ENCODE measurements at regions not wholly inside any gene's neighbourhood (a gene's known extent, or its start where the extent isn't known, plus 50 kb on each side); places are given as distances from the start of the nearest gene placed in this dataset.
"Not testable (repeated sequence)": the region's sequence is repeated elsewhere in the genome, so short reads cannot be mapped to it uniquely, and the experiment has no call there.

- DNase-seq (ENCODE audit: low read depth in 2 of 2): not testable (repeated sequence)
Observed at GRCh38 chr16:60402941-60403340, 1633.3 kb downstream of the CDH8 start.

DNA sequence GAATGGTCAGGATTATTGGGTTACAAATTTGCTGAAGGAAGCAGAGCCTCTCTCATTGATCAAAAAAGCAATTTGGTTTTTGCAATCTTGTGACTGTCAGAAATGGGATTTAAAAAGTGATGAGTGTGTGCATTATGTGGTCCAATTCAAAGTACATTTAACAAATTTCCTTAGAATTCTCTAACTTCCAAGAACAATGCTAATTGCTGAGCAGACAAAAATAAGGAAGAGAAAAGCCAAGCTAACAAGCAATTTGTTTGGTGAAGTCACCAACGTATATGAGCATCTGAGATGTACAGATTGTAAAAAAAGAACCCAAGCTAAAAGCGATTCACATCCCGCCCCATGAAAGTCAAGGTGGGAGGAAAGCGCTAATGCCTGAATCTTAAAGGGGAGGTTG, 1643.9 kb downstream of the CDH8 start:
- no peak for DNase-seq (ENCODE audit: low read depth in 2 of 2)

- no peak for DNase-seq (ENCODE audit: low read depth in 2 of 2)
Observed at GRCh38 chr16:60371591-60371990, 1637.5 kb upstream of the GOT2 start.

- no peak for DNase-seq (ENCODE audit: low read depth in 2 of 2)
Observed at GRCh38 chr16:60367739-60368138, 1633.6 kb upstream of the GOT2 start.

GRCh38 chr16:60363566-60363965, 1629.5 kb upstream of the GOT2 start:
- no peak for DNase-seq (ENCODE audit: low read depth in 2 of 2)

DNA sequence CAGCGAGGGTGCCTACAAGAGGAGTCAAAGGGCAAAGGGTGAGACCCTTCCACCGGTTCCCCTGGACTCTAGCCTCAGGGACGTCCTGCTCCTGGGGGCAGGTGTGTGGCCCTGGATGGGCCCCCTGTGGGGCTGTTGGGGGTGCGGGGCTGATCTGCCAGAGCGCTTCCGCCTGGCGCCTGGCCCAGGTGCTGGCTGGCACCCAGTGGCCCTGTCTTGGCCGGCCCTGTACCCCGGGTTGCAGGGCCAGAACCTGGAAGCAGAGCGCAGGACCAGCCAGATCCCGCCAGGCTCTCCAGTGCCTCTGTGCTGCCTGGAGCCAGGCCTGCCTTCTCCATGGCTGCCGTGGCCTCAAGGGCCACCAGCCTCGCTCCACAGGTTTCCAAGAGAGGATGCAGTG, 1625.8 kb upstream of the GOT2 start:
- DNase-seq (ENCODE audit: low read depth in 2 of 2): not testable (repeated sequence)

DNA sequence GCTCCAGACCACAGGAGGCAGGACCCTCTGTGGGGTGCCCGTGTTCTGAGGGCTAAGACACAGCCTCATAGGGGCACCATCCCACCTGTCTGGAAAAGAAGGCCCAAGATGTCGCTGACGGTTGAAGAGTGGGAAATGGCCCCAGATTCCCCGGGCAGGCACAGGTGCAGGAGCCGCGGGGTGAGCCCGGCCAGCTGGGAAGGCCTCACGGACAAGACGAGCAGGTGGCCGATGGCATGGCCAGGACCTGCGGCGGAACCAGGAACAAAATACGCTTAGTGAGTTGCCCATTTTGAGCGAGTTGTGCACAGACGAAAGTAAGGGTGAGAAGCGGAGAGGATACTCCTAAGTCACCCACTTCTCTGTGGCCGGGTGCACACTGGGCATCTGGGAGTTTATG, 1625.3 kb upstream of the GOT2 start:
- DNase-seq (ENCODE audit: low read depth in 2 of 2): not testable (repeated sequence)

GRCh38 chr16:60357876-60358522, 1623.9 kb upstream of the GOT2 start:
- DNase-seq (ENCODE audit: low read depth in 2 of 2): not testable (repeated sequence)

DNA sequence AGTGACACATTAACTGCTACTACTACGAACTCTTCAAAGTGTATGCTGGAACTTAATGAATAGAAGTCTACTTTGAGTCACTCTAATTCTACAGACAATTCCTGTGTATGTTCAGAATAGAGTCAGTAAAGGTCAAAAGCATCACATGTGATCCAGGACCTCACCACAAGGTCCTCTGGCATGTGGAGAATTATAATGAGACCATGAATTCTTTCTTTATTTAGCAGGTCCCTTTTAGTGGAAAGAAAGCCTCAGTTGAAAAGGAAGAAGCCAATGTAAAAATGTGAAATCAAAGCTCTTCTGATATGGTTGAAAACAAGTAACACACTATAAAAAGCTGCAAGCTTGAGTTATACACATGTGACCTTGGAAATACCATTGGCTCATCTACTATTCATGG, 1612.1 kb upstream of the GOT2 start:
- DNase-seq (ENCODE audit: low read depth in 2 of 2): no peak

DNA sequence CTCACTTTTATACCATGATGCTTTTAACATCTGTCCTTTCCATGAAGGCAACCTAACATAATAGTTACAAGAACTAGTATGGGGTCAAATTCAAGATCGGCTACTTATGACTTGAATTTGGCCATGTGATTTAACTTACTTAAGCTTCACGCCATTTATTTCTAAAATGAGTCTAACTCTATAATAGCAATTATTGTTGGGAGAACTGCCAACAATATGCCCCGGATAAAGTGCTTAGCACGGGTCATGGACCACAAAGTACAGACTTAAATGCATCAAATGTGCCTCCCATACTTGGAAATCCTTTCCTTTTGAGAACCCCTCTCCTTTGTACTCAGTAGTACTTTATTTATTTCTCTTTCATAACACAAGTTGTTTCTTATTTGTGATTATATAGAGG, 1603.6 kb upstream of the GOT2 start:
- DNase-seq (ENCODE audit: low read depth in 2 of 2): no peak

- DNase-seq (ENCODE audit: low read depth in 2 of 2): no peak
Observed at GRCh38 chr16:60331168-60331567, 1597.1 kb upstream of the GOT2 start.

DNA sequence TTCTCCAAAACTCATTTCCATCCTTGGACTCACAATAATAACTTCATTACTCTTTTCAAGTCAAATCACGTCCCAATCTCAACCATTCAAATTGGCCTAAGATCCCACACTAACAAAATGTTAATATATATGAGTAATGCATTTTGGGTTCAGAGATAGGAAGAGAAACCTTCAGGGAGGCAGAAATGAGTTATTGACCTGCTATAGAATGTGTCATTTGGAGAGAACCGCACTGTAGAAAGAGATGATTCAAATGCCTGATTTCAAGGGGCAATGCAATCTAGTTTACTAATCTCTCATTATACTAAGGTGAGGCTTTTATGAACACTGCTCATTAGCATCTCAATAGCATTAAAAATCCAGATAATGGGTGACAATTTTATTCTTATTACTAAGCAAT, 1595.0 kb upstream of the GOT2 start:
- no peak for DNase-seq (ENCODE audit: low read depth in 2 of 2)

DNA sequence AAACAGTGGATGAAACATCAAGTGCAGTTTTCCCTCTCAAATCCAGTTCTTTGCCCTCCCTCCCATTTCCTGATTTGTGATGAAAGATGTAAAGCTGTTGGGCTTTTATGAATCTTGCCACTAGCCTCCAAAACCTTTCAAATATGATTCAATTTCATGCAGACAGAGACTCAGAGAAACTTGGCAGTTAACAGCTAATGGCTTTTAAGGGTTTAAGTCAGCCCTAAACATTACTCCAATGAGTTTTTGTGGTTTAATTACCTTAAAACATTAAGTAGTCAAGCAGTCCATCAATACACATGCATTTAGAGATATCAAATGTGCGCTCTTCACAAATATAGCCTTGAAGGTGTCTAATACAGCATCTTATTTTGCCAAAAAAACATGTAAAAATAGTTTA, 1594.0 kb upstream of the GOT2 start:
- DNase-seq (ENCODE audit: low read depth in 2 of 2): no peak

DNA sequence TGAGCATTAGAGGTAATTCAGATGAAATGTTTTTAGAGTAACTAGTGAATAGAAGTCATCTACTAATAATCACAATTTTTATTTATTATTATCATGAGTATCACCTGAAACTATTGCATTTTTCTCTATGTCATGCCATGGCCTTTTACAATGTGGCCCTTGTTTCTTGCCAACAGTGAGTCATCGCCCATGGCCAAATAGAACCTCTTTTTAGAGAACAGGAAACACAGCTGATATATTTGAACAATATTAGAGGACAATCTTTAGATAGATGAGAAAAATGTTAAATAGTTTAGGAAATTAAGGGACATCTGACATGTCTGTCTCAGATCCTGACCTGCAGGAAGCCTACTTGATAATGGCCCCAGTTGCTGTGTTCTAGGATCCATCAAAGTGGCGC, 1584.4 kb upstream of the GOT2 start:
- DNase-seq (ENCODE audit: low read depth in 2 of 2): no peak

DNA sequence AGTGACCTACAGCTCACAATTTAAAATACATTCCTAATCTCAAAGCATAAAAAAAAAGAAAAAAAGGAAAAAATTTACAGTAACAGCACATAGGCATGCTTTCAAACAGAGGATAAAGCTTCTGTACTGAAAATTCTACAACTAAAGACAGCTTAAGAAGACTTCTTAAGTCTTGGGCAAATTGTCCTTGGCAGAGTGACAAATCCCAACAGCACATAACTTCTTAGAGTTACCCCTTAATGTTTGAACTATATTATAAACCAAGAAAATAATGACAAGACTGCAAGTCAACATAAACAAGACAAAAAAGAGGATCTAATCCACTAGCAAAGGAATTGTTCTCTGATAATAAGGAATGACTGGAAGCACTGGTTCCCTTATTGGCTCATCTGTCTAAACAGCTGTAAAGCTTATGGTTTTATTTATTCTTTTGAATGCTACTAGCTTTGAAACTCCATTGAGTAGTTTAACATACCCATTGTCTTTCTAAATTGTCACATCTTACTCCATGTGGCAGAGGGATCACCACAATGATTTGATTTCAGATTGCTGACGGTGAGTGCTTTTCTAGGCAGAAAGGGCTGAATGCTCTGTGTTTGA, 1576.8 kb upstream of the GOT2 start:
- no peak for DNase-seq (ENCODE audit: low read depth in 2 of 2)

DNA sequence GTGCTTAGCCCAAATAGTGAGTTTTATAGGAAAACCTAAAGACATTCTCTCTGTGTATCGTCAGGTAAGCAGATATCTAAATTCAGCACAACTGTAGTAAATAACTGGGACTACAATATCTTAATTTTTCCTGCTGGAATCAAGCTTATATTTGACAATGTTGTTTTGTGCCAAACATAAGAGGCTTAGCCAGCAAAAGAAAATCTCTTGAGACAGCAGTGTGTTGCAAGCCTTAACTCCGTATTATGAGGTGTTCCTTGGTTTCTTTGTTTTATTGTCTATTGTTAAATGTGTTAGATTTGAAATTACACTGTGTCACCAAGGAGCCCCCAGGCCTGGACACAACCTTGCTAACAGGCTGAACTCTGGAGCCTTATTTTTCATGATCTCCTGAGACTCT, 1570.6 kb upstream of the GOT2 start:
- no peak for DNase-seq (ENCODE audit: low read depth in 2 of 2)

- DNase-seq (ENCODE audit: low read depth in 2 of 2): no peak
Observed at GRCh38 chr16:60304066-60304465, 1570.0 kb upstream of the GOT2 start.

DNA sequence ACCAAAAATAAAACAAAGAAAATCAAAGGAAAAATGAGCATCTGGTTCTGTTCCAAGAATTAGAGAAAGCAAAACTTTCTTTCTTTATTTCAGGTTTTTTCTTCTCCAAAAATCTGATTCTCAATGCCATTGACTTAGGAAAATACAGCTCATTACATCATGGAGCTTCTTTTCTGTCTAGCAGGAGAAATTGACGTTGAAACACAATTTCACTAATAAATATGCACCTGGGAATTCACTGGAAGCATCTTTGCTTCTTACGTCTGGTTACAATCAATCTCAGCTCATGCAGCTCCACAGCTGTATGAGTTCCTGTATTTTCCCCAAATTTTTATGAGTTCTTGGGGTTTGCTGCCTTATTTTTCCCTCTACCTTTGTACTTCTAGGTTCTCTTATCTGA, 1568.6 kb upstream of the GOT2 start:
- no peak for DNase-seq (ENCODE audit: low read depth in 2 of 2)

DNA sequence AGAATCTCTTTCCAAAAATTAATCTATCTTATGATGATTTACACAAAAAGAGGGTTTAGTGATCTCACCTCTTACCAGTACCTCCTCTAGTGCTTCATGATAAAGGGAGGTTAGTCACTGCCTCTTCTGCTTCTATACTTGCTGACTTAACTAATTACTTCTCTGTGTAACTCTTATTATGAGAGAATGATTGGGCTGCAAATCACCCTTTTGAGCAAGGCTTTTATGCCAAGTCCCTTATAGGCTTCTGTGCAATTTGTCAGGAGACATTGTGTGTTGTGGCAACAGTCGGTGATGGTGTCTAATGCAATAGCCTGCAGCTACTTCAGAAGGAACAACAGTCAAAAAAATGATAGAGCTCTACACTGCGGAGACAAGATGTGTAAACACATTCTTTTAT, 1568.1 kb upstream of the GOT2 start:
- DNase-seq (ENCODE audit: low read depth in 2 of 2): no peak

- no peak for DNase-seq (ENCODE audit: low read depth in 2 of 2)
Observed at GRCh38 chr16:60299241-60299776, 1565.2 kb upstream of the GOT2 start.

DNA sequence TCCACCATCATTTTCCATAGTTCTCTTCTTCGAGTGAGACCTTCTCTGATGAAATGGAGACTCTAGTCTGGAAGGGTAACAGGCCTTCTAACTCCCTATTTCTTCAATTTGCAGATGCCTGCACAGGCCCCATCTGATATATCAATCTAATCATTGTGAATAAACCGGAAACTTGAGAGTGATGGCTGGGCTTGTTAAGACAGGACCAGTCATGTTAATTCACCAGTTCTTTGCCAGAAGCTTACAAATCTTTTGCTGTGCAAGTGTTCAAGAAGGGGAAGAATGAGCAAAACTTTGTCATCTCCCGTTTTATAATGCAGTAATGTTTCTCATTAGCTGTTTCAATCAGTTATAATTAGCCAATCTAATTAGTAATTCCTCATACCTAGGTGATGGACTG, 1561.3 kb upstream of the GOT2 start:
- DNase-seq (ENCODE audit: low read depth in 2 of 2): no peak

DNA sequence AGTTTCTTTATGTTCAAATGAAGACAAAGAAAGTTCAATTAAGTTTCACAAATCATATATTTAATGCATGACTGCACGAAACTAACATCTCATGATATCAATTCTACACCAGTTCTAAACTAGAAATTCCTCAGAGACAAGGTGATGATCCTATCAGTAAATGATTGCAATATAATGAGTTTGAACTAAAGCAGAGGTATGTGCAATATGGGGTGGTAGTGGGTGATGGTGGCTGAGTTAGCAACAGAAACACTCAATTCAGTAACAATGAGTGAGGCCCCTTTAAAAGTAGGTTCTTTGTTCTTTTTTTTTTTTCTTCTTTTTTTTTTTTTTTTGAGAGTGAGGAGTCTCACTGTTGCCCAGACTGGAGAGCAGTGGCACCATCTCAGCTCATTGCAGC, 1551.7 kb upstream of the GOT2 start:
- DNase-seq (ENCODE audit: low read depth in 2 of 2): no peak

DNA sequence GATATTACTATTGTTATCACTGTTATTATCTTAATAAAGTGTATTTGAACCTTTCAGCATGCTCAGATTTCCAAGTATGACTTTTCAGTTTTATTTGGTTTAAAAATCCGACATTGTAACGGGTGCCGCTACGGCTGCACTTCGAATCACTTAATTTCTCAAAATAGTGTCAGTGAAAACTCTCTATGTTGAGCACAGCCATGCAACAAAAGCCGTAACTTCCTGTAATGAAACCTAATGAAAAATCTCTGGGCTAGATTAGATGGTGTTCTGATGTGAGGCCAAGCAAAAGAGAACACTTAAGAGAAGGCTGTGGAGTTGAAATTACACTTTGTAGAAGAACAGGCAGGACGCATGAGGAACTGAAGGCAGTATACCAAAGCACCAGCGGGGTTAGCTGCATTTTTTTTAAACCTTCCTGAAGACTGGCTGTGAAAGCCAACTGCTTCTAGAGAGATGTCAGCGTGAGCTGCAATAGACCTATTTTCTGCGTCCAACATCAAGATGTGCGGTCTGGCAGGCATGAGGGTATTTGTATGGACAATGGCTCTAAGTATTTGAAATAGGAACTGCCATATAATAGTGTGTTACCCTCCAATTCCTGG, 1545.0 kb upstream of the GOT2 start:
- no peak for DNase-seq (ENCODE audit: low read depth in 2 of 2)
